ENCODE measurements at regions not wholly inside any gene's neighbourhood (a gene's known extent, or its start where the extent isn't known, plus 50 kb on each side); places are given as distances from the start of the nearest gene placed in this dataset.

GRCh38 chr13:22642088-22642487 lies 538.7 kb upstream of the SGCG start:
- no peaks in the 10 kb centered on the region for H4K20me1 ChIP-seq (ENCODE audit: insufficient read depth, low read length)
- ATAC-seq (ENCODE audit: low read depth) (no peak), DNase-seq (no peak)
- no peak overlapping the region for H2BK5ac ChIP-seq (ENCODE audit: low read depth, low read length, poor library complexity, severe bottlenecking)
- no peak for TF ChIP-seq FOS (IDR thresholded peaks at IDR 0.05; ENCODE audit: low read depth, low read length)
- H3K23ac ChIP-seq (ENCODE audit: low read depth, low read length) = no peak overlapping the region
- no peak overlapping the region for H4K91ac ChIP-seq (ENCODE audit: insufficient read depth, low read depth, low read length)
- no peak overlapping the region for H2AK5ac ChIP-seq (ENCODE audit: low read depth, low read length)
- dilution Hi-C loops (cut with HindIII; ENCODE audit: low sequenced_read_pairs, unreplicated experiment) (no loop called here), in situ Hi-C loops (cut with MboI; ENCODE audit: low sequenced_read_pairs) (no loop called here), intact Hi-C loops (cut with micrococcal nuclease) (no loop called here)
- H3K27ac ChIP-seq (ENCODE audit: insufficient read depth, low read length) = no peak overlapping the region
- H3K9me3 ChIP-seq (ENCODE audit: control insufficient read depth, insufficient read depth, low read length) = peaks cover 12% of the 10 kb centered on the region; the same call in 1 of the 2 replicates
- H4K5ac ChIP-seq (ENCODE audit: low read depth, low read length) = no peak overlapping the region
- H3K14ac ChIP-seq (replicated peaks; ENCODE audit: low read depth, low read length) = no peak overlapping the region
- no peaks in the 10 kb centered on the region for H3K36me3 ChIP-seq (ENCODE audit: control insufficient read depth, insufficient read depth, low read length)
- ChIA-PET CTCF (no interaction called here), POLR2A (ENCODE audit: unreplicated experiment) (no interaction called here)
- no peak overlapping the region for H2AK9ac ChIP-seq (replicated peaks; ENCODE audit: low read depth, low read length, poor library complexity)
- H3K4me1 ChIP-seq (ENCODE audit: control insufficient read depth, insufficient read depth, low read length) = no peaks in the 10 kb centered on the region
- H3K27me3 ChIP-seq (ENCODE audit: control insufficient read depth, insufficient read depth, low read length) = no peaks in the 10 kb centered on the region
- no peak overlapping the region for H3K56ac ChIP-seq (ENCODE audit: extremely low read depth, insufficient read depth, low read length)
- no peak overlapping the region for H3K4ac ChIP-seq (ENCODE audit: low read depth, low read length)
- H3K9ac ChIP-seq (ENCODE audit: low read depth, low read length) = no peak overlapping the region
- BruUV-seq (replicated peaks) = no TSS peak
- no peak overlapping the region for H2BK120ac ChIP-seq (ENCODE audit: low read depth, low read length)
- 69% methylated on average over 2 of the region's 8 CpGs; no CpG with 5 or more reads in 1 of the 2 experiments for WGBS, 2 experiments (ENCODE audit: extremely low coverage in 2 of 2, insufficient read length in 1 of 2)
- no peak overlapping the region for H3K4me3 ChIP-seq (ENCODE audit: insufficient read depth, low read depth, low read length)
- H3K18ac ChIP-seq (ENCODE audit: low read depth, low read length) = no peak overlapping the region
- H3K79me1 ChIP-seq (ENCODE audit: low read depth in 1 of 2, low read length in 2 of 2) = no peaks in the 10 kb centered on the region
- H2BK15ac ChIP-seq (ENCODE audit: low read depth, low read length) = no peak overlapping the region
- no peak overlapping the region for H2BK20ac ChIP-seq (ENCODE audit: low read depth, low read length)
- H3K9me1 ChIP-seq (ENCODE audit: insufficient read depth, low read length) = no peaks in the 10 kb centered on the region
- no peak overlapping the region for H3K4me2 ChIP-seq (ENCODE audit: low read depth, low read length)
- no peak overlapping the region for H2AFZ ChIP-seq (replicated peaks; ENCODE audit: low read length, poor library complexity)
- H4K8ac ChIP-seq (ENCODE audit: low read depth in 2 of 2, low read length in 2 of 2) = no peak overlapping the region
